Peyer's patch (tissue), 4 donors: ENCODE measurements at regions not wholly inside any gene's neighbourhood (a gene's known extent, or its start where the extent isn't known, plus 50 kb on each side); places are given as distances from the start of the nearest gene placed in this dataset.
"Not testable (repeated sequence)": the region's sequence is repeated elsewhere in the genome, so short reads cannot be mapped to it uniquely, and the experiment has no call there.

Source experiments
- CTCF ChIP-seq, 6 experiments: fragments of 450-650 bp in 4 of 6; fragments of 200-600 bp in 2 of 6; sonication (generic) in 1 of 6; IDR thresholded peaks; one replicate each; pipeline ENCODE4 v1.5.1; 2017 to 2019; ENCODE audit warnings: antibody characterized with exemption in 6 of 6, mild to moderate bottlenecking in 3 of 6, moderate library complexity in 1 of 6
- POLR2A ChIP-seq, 2 donors: fragments of 450-650 bp; IDR thresholded peaks; one replicate each; pipeline ENCODE4 v1.5.1; 2017; ENCODE audit warnings: antibody characterized with exemption in 2 of 2, mild to moderate bottlenecking in 2 of 2, moderate library complexity in 2 of 2

GRCh38 chr2:131823058-131823457 is 295.4 kb downstream of the CCDC74A start:
- not testable (repeated sequence) for TF ChIP-seq POLR2A, CTCF (IDR thresholded peaks at IDR 0.05)
